ENCODE measurements at regions not wholly inside any gene's neighbourhood (a gene's known extent, or its start where the extent isn't known, plus 50 kb on each side); places are given as distances from the start of the nearest gene placed in this dataset.
"Not testable (repeated sequence)": the region's sequence is repeated elsewhere in the genome, so short reads cannot be mapped to it uniquely, and the experiment has no call there.

GRCh38 chr6:78251931-78252330, 599.1 kb downstream of the MEI4 start:
- Histone ChIP-seq H3K4me3 (ENCODE audit: low read length) (no peak overlapping the region), H3K36me3 (ENCODE audit: control insufficient read depth, insufficient read depth, low read length) (no peaks in the 10 kb centered on the region), H3K27me3 (ENCODE audit: control insufficient read depth, insufficient read depth, low read length) (no peaks in the 10 kb centered on the region), H3K9ac (ENCODE audit: low read length) (no peak overlapping the region), H3K27ac (ENCODE audit: low read depth, low read length) (no peak overlapping the region), H3K4me1 (ENCODE audit: control insufficient read depth, insufficient read depth, low read length) (no peaks in the 10 kb centered on the region)

DNA sequence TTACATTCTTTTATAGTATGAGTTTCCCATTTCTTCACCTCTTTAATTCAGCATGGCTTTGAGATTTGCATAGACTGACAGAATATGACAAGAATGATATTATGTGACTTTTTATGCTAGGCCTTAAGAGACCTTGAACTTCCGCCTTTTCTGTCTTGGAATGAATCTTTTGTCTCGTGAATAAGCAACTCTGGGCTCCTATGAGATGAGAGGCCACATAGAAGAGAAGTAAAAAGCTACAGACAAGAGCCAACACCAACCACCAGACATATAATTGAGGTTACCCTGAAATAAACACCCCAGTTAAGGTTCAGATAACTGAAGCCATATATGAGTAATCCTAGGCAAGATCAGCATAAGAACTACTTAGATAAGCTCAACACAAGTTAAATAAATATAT, 600.8 kb downstream of the MEI4 start:
- Histone ChIP-seq H3K27me3 (ENCODE audit: control insufficient read depth, insufficient read depth, low read length) (no peaks in the 10 kb centered on the region), H3K36me3 (ENCODE audit: control insufficient read depth, insufficient read depth, low read length) (no peaks in the 10 kb centered on the region), H3K27ac (ENCODE audit: low read depth, low read length) (no peak overlapping the region), H3K4me1 (ENCODE audit: control insufficient read depth, insufficient read depth, low read length) (no peaks in the 10 kb centered on the region), H3K4me3 (ENCODE audit: low read length) (no peak overlapping the region), H3K9ac (ENCODE audit: low read length) (no peak overlapping the region)

- no peaks in the 10 kb centered on the region for H3K36me3 ChIP-seq (ENCODE audit: control insufficient read depth, insufficient read depth, low read length)
- no peak overlapping the region for H3K4me3 ChIP-seq (ENCODE audit: low read length)
- no peaks in the 10 kb centered on the region for H3K27me3 ChIP-seq (ENCODE audit: control insufficient read depth, insufficient read depth, low read length)
- H3K4me1 ChIP-seq (ENCODE audit: control insufficient read depth, insufficient read depth, low read length), result no peaks in the 10 kb centered on the region
- H3K9ac ChIP-seq (ENCODE audit: low read length), result no peak overlapping the region
- H3K27ac ChIP-seq (ENCODE audit: low read depth, low read length), result no peak overlapping the region
Measured at GRCh38 chr6:78259935-78260334, 607.1 kb downstream of the MEI4 start.

DNA sequence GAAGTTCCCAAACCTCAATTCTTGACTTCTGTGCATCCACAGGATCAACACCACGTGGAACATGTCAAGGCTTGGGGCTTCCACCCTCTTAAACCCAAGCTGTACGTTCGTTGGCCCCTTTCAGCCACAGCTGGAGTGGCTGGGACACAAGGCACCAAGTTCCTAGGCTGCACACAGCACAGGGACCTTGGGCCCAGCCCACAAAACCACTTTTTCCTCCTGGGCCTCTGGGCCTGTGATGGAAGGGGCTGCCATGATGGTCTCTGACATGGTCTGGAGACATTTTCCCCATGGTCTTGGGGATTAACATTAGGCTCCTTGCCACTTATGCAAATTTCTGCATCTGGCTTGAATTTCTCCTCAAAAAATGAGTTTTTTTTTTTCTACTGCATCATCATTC, 606.9 kb upstream of the IRAK1BP1 start:
- H3K4me1 ChIP-seq (ENCODE audit: control insufficient read depth, insufficient read depth, low read length); H3K27ac ChIP-seq (ENCODE audit: low read depth, low read length); H3K36me3 ChIP-seq (ENCODE audit: control insufficient read depth, insufficient read depth, low read length); H3K9ac ChIP-seq (ENCODE audit: low read length); H3K4me3 ChIP-seq (ENCODE audit: low read length); H3K27me3 ChIP-seq (ENCODE audit: control insufficient read depth, insufficient read depth, low read length): not testable (repeated sequence)

- H3K4me3 ChIP-seq (ENCODE audit: low read length), result no peak overlapping the region
- no peak overlapping the region for H3K9ac ChIP-seq (ENCODE audit: low read length)
- no peaks in the 10 kb centered on the region for H3K27me3 ChIP-seq (ENCODE audit: control insufficient read depth, insufficient read depth, low read length)
- H3K27ac ChIP-seq (ENCODE audit: low read depth, low read length), result no peak overlapping the region
- no peaks in the 10 kb centered on the region for H3K4me1 ChIP-seq (ENCODE audit: control insufficient read depth, insufficient read depth, low read length)
- H3K36me3 ChIP-seq (ENCODE audit: control insufficient read depth, insufficient read depth, low read length), result no peaks in the 10 kb centered on the region
Measured at GRCh38 chr6:78268591-78269452, 598.5 kb upstream of the IRAK1BP1 start.

DNA sequence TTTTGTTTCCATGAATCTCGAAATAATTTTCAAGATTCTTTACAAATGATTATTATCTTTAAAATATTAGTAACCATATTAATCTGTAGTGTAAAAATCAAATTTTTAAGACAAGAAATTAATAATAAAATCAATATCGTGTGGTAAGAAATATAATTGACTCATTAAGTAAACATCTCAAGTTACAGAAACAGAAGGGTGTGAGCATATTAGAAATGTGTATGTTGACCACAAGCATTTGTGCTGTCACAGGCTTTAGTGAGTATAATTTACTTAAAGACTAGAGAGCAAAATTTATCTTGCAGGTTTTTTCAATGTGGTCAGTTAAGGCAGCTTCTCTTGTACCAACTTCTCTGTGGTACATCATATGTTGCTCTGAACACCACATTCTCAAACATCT, 566.5 kb upstream of the IRAK1BP1 start:
- Histone ChIP-seq H3K27ac (ENCODE audit: low read depth, low read length) (no peak overlapping the region), H3K36me3 (ENCODE audit: control insufficient read depth, insufficient read depth, low read length) (no peaks in the 10 kb centered on the region), H3K27me3 (ENCODE audit: control insufficient read depth, insufficient read depth, low read length) (no peaks in the 10 kb centered on the region), H3K4me3 (ENCODE audit: low read length) (no peak overlapping the region), H3K9ac (ENCODE audit: low read length) (no peak overlapping the region), H3K4me1 (ENCODE audit: control insufficient read depth, insufficient read depth, low read length) (no peaks in the 10 kb centered on the region)

GRCh38 chr6:78302411-78302810, 564.9 kb upstream of the IRAK1BP1 start:
- Histone ChIP-seq H3K4me1 (ENCODE audit: control insufficient read depth, insufficient read depth, low read length) (no peaks in the 10 kb centered on the region), H3K27ac (ENCODE audit: low read depth, low read length) (no peak overlapping the region), H3K36me3 (ENCODE audit: control insufficient read depth, insufficient read depth, low read length) (no peaks in the 10 kb centered on the region), H3K4me3 (ENCODE audit: low read length) (no peak overlapping the region), H3K9ac (ENCODE audit: low read length) (no peak overlapping the region), H3K27me3 (ENCODE audit: control insufficient read depth, insufficient read depth, low read length) (no peaks in the 10 kb centered on the region)

DNA sequence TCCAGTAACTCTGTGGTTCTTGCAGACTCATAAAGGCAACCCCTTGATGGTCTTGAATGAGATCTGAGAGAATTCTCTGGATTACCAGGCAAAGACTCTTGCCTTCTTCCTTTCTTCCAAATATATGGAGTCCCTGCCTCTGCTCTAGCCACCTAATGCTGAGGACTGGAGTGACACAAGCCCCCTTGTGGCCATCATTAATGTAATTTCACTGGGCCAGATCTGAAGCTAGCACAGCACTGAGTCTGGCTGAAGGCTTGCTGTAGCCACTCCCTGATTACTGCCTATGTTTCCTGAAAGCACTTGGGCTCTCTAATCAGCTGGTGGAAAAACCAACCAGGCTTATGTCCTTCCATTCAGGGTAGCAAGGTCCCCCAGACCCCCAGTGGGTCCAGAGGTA, 559.3 kb upstream of the IRAK1BP1 start:
- no peak overlapping the region for H3K4me3 ChIP-seq (ENCODE audit: low read length)
- H3K4me1 ChIP-seq (ENCODE audit: control insufficient read depth, insufficient read depth, low read length), result no peaks in the 10 kb centered on the region
- no peaks in the 10 kb centered on the region for H3K27me3 ChIP-seq (ENCODE audit: control insufficient read depth, insufficient read depth, low read length)
- no peaks in the 10 kb centered on the region for H3K36me3 ChIP-seq (ENCODE audit: control insufficient read depth, insufficient read depth, low read length)
- H3K27ac ChIP-seq (ENCODE audit: low read depth, low read length), result no peak overlapping the region
- H3K9ac ChIP-seq (ENCODE audit: low read length), result no peak overlapping the region

DNA sequence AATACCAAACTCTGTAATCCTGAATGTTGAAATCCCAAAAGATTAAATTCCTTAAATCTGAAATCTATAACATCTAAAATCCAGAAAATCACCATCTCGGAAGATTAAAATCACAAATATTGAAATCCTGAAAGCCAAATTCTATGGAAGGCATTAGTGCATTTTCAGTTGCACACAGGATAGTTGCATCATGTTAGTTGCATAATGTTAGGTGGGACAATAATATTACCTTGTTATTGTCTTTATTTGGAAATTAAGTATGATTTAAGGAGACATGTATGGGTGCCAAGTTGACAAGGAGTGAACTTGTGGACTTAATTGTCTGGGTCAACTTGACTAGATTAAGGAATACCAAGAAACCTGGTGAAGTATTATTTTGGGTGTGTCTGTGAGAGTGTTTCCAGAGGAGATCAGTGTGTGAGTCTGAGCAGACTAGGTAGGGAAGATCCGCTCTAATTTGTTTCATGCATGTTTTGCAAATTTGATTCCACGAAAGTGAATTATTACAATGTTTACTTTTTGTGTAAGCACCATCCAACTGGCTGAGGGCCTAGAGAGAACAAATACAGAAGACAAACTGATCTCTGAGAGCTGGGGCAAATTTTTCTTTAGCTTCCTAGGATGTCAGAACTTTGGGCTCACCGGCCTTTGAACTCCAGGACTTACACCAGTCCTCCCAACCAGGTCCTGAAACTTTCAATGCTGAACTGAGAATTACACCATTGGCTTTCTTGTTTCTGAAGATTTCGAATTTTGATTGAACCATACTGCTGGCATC, 545.1 kb upstream of the IRAK1BP1 start:
- H3K4me1 ChIP-seq (ENCODE audit: control insufficient read depth, insufficient read depth, low read length), result no peaks in the 10 kb centered on the region
- H3K27me3 ChIP-seq (ENCODE audit: control insufficient read depth, insufficient read depth, low read length), result no peaks in the 10 kb centered on the region
- no peak overlapping the region for H3K4me3 ChIP-seq (ENCODE audit: low read length)
- H3K27ac ChIP-seq (ENCODE audit: low read depth, low read length), result no peak overlapping the region
- no peak overlapping the region for H3K9ac ChIP-seq (ENCODE audit: low read length)
- no peaks in the 10 kb centered on the region for H3K36me3 ChIP-seq (ENCODE audit: control insufficient read depth, insufficient read depth, low read length)

DNA sequence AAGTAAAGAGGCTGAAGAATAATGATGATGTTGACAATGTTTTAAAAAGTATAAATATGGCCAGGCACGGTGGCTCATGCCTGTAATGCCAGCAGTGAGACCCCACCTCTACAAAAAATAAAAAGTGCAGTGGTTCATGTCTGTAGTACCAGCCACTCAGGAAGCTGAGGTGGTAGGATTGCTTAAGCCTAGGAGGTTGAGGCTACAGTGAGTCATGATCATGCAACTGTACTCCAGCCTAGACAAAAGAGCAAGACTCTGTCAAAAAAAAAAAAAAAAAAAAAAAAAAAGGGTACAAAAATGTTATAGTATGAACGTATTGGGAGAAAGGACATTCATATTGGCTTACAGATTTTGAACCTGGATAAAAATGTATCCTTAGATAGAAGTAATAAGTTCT, 543.1 kb upstream of the IRAK1BP1 start:
- Histone ChIP-seq H3K4me1 (ENCODE audit: control insufficient read depth, insufficient read depth, low read length) (no peaks in the 10 kb centered on the region), H3K27ac (ENCODE audit: low read depth, low read length) (no peak overlapping the region), H3K27me3 (ENCODE audit: control insufficient read depth, insufficient read depth, low read length) (no peaks in the 10 kb centered on the region), H3K9ac (ENCODE audit: low read length) (no peak overlapping the region), H3K36me3 (ENCODE audit: control insufficient read depth, insufficient read depth, low read length) (no peaks in the 10 kb centered on the region), H3K4me3 (ENCODE audit: low read length) (no peak overlapping the region)

DNA sequence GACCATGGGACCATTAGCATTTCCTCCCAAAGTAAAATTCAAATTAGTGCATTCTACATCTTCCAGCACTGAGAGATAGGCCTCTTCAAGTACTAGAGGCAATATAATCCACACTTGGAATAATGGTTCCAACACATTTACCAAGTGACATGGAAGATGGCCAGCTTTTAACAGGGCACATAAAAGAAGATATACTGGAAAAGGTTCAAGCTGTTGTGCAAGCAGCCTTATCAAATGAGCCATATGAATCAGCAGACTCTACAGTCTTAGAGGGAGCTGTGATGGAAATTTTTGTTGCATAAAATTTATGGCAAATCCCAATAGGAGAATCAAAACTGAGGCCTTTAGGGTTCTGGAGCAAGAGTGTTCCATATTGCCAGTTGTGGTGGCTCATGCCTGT, 526.6 kb upstream of the IRAK1BP1 start:
- no peak overlapping the region for H3K27ac ChIP-seq (ENCODE audit: low read depth, low read length)
- H3K4me1 ChIP-seq (ENCODE audit: control insufficient read depth, insufficient read depth, low read length), result no peaks in the 10 kb centered on the region
- H3K9ac ChIP-seq (ENCODE audit: low read length), result no peak overlapping the region
- H3K27me3 ChIP-seq (ENCODE audit: control insufficient read depth, insufficient read depth, low read length), result no peaks in the 10 kb centered on the region
- no peaks in the 10 kb centered on the region for H3K36me3 ChIP-seq (ENCODE audit: control insufficient read depth, insufficient read depth, low read length)
- H3K4me3 ChIP-seq (ENCODE audit: low read length), result no peak overlapping the region

GRCh38 chr6:78345882-78346281, 521.5 kb upstream of the IRAK1BP1 start:
- H3K9ac ChIP-seq (ENCODE audit: low read length), result no peak overlapping the region
- no peak overlapping the region for H3K4me3 ChIP-seq (ENCODE audit: low read length)
- H3K4me1 ChIP-seq (ENCODE audit: control insufficient read depth, insufficient read depth, low read length), result no peaks in the 10 kb centered on the region
- H3K36me3 ChIP-seq (ENCODE audit: control insufficient read depth, insufficient read depth, low read length), result no peaks in the 10 kb centered on the region
- no peaks in the 10 kb centered on the region for H3K27me3 ChIP-seq (ENCODE audit: control insufficient read depth, insufficient read depth, low read length)
- no peak overlapping the region for H3K27ac ChIP-seq (ENCODE audit: low read depth, low read length)
